ENCODE measurements at regions not wholly inside any gene's neighbourhood (a gene's known extent, or its start where the extent isn't known, plus 50 kb on each side); places are given as distances from the start of the nearest gene placed in this dataset.

DNA sequence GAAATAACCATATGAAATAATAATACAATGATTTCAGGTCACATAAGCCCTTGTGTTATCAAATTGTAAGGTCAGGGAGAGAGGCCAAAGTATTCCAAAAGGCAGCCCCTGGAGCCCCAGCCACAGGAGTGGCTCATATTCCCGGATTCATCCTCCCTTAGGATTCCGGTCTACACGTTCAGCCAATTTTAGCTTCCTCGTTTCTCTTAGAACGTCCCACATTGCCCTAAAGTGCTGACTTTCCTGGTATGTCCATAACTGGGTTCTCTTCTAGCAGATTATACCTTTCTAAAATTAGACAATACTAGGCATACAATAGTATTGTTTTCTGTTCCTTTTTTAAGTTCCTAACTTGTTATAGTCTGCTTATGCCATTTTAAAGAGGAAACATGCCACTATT lies 192.7 kb upstream of the NOX3 start:
- no peaks in the 10 kb centered on the region for H3K4me1 ChIP-seq (ENCODE audit: low read length)
- no peak overlapping the region for H3K9ac ChIP-seq (ENCODE audit: low read length)
- H3K4me2 ChIP-seq (ENCODE audit: low read length) = no peak overlapping the region
- H3K9me3 ChIP-seq (ENCODE audit: insufficient read depth, low read length) = no peaks in the 10 kb centered on the region
- no peaks in the 10 kb centered on the region for H4K20me1 ChIP-seq (ENCODE audit: insufficient read depth, low read length)
- no peaks in the 10 kb centered on the region for H3K36me3 ChIP-seq (replicated peaks; ENCODE audit: low read depth, low read length)
- no peak overlapping the region for H3K4me3 ChIP-seq (ENCODE audit: low read length)
- no peak overlapping the region for H3K27ac ChIP-seq (ENCODE audit: low read length)
- no peaks in the 10 kb centered on the region for H3K79me2 ChIP-seq (ENCODE audit: low read length)
- no peak overlapping the region for H2AFZ ChIP-seq (ENCODE audit: low read depth, low read length)
- no peak for TF ChIP-seq EZH2phosphoT487 (IDR thresholded peaks at IDR 0.05; ENCODE audit: low read depth)
- TF ChIP-seq, protein P1, sequence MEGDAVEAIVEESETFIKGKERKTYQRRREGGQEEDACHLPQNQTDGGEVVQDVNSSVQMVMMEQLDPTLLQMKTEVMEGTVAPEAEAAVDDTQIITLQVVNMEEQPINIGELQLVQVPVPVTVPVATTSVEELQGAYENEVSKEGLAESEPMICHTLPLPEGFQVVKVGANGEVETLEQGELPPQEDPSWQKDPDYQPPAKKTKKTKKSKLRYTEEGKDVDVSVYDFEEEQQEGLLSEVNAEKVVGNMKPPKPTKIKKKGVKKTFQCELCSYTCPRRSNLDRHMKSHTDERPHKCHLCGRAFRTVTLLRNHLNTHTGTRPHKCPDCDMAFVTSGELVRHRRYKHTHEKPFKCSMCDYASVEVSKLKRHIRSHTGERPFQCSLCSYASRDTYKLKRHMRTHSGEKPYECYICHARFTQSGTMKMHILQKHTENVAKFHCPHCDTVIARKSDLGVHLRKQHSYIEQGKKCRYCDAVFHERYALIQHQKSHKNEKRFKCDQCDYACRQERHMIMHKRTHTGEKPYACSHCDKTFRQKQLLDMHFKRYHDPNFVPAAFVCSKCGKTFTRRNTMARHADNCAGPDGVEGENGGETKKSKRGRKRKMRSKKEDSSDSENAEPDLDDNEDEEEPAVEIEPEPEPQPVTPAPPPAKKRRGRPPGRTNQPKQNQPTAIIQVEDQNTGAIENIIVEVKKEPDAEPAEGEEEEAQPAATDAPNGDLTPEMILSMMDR (IDR thresholded peaks at IDR 0.05; ENCODE audit: low read depth, low read length) = no peak
- H3K27me3 ChIP-seq (ENCODE audit: low read depth, low read length) = no peaks in the 10 kb centered on the region

GRCh38 chr6:155647354-155647753 lies 191.7 kb upstream of the NOX3 start:
- no peaks in the 10 kb centered on the region for H3K4me1 ChIP-seq (ENCODE audit: low read length)
- H4K20me1 ChIP-seq (ENCODE audit: insufficient read depth, low read length) = no peaks in the 10 kb centered on the region
- no peak overlapping the region for H3K4me2 ChIP-seq (ENCODE audit: low read length)
- H3K36me3 ChIP-seq (replicated peaks; ENCODE audit: low read depth, low read length) = no peaks in the 10 kb centered on the region
- H3K4me3 ChIP-seq (ENCODE audit: low read length) = no peak overlapping the region
- no peaks in the 10 kb centered on the region for H3K27me3 ChIP-seq (ENCODE audit: low read depth, low read length)
- no peaks in the 10 kb centered on the region for H3K79me2 ChIP-seq (ENCODE audit: low read length)
- no peaks in the 10 kb centered on the region for H3K9me3 ChIP-seq (ENCODE audit: insufficient read depth, low read length)
- no peak overlapping the region for H2AFZ ChIP-seq (ENCODE audit: low read depth, low read length)
- H3K27ac ChIP-seq (ENCODE audit: low read length) = no peak overlapping the region
- TF ChIP-seq, protein P1 (IDR thresholded peaks at IDR 0.05; ENCODE audit: low read depth, low read length) = no peak
- TF ChIP-seq EZH2phosphoT487 (IDR thresholded peaks at IDR 0.05; ENCODE audit: low read depth) = no peak
- no peak overlapping the region for H3K9ac ChIP-seq (ENCODE audit: low read length)

- H3K27me3 ChIP-seq (ENCODE audit: low read depth, low read length) = no peaks in the 10 kb centered on the region
- H3K36me3 ChIP-seq (replicated peaks; ENCODE audit: low read depth, low read length) = no peaks in the 10 kb centered on the region
- no peaks in the 10 kb centered on the region for H4K20me1 ChIP-seq (ENCODE audit: insufficient read depth, low read length)
- no peaks in the 10 kb centered on the region for H3K9me3 ChIP-seq (ENCODE audit: insufficient read depth, low read length)
- H2AFZ ChIP-seq (ENCODE audit: low read depth, low read length) = no peak overlapping the region
- no peaks in the 10 kb centered on the region for H3K79me2 ChIP-seq (ENCODE audit: low read length)
- no peaks in the 10 kb centered on the region for H3K4me1 ChIP-seq (ENCODE audit: low read length)
- H3K4me3 ChIP-seq (ENCODE audit: low read length) = no peak overlapping the region
- no peak overlapping the region for H3K27ac ChIP-seq (ENCODE audit: low read length)
- no peak overlapping the region for H3K9ac ChIP-seq (ENCODE audit: low read length)
- no peak for TF ChIP-seq EZH2phosphoT487 (IDR thresholded peaks at IDR 0.05; ENCODE audit: low read depth)
- TF ChIP-seq, protein P1 (IDR thresholded peaks at IDR 0.05; ENCODE audit: low read depth, low read length) = no peak
- no peak overlapping the region for H3K4me2 ChIP-seq (ENCODE audit: low read length)
Observed at GRCh38 chr6:155646443-155646842, 190.8 kb upstream of the NOX3 start.

DNA sequence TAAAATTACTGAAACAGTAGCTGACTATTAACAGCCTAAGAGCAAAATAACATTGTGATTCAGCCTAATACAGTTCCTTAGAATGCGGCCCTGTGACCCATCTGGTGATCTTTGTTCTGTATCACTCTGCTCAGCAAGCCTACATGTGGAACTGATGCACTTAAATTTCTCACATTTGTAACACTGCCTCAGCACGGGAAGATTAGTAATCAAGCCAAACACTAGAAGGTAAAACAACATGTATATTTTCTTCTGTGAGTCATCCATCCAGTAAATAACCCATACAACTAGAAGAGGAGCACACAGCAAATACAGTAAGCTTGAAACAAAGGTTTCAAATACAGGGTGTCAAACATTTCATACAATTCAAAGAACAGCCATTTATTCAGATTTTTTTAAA lies 189.7 kb upstream of the NOX3 start:
- H3K27ac ChIP-seq (ENCODE audit: low read length) = no peak overlapping the region
- H4K20me1 ChIP-seq (ENCODE audit: insufficient read depth, low read length) = no peaks in the 10 kb centered on the region
- no peak overlapping the region for H3K4me3 ChIP-seq (ENCODE audit: low read length)
- H3K4me1 ChIP-seq (ENCODE audit: low read length) = no peaks in the 10 kb centered on the region
- H3K27me3 ChIP-seq (ENCODE audit: low read depth, low read length) = no peaks in the 10 kb centered on the region
- no peaks in the 10 kb centered on the region for H3K79me2 ChIP-seq (ENCODE audit: low read length)
- H3K36me3 ChIP-seq (replicated peaks; ENCODE audit: low read depth, low read length) = no peaks in the 10 kb centered on the region
- H3K9ac ChIP-seq (ENCODE audit: low read length) = no peak overlapping the region
- TF ChIP-seq EZH2phosphoT487 (IDR thresholded peaks at IDR 0.05; ENCODE audit: low read depth) = no peak
- TF ChIP-seq, protein P1 (IDR thresholded peaks at IDR 0.05; ENCODE audit: low read depth, low read length) = no peak
- H3K4me2 ChIP-seq (ENCODE audit: low read length) = no peak overlapping the region
- H3K9me3 ChIP-seq (ENCODE audit: insufficient read depth, low read length) = no peaks in the 10 kb centered on the region
- no peak overlapping the region for H2AFZ ChIP-seq (ENCODE audit: low read depth, low read length)
